Cardiac muscle cell (in vitro differentiated cells and primary cell): ENCODE measurements at regions not wholly inside any gene's neighbourhood (a gene's known extent, or its start where the extent isn't known, plus 50 kb on each side); places are given as distances from the start of the nearest gene placed in this dataset.

Experiments
- DNase-seq, 2 donors: peaks; one replicate each; pipeline versions ENCODE4 v3.0.0 to v3.0.0-alpha.2; 2010 to 2017; ENCODE audit warnings: low read depth in 1 of 2, low spot score in 1 of 2
- H3K27ac ChIP-seq: fragments of 200-600 bp; sonication (generic); 2 replicates; pipeline ENCODE4 v1.5.1; 2016
- H3K27me3 ChIP-seq: fragments of 200-600 bp; sonication (generic); 2 replicates; pipeline ENCODE4 v1.6.0; 2016; ENCODE audit warnings: control low read depth
- H3K36me3 ChIP-seq: fragments of 200-600 bp; sonication (generic); 2 replicates; pipeline ENCODE4 v1.5.1; 2016; ENCODE audit warnings: control low read depth
- H3K4me1 ChIP-seq: fragments of 200-600 bp; sonication (generic); 2 replicates; pipeline ENCODE4 v1.8.1; 2017; ENCODE audit warnings: low read depth, mild to moderate bottlenecking, mixed run types
- H3K4me3 ChIP-seq: fragments of 200-600 bp; sonication (generic); 2 replicates; pipeline ENCODE4 v1.5.1; 2016; ENCODE audit warnings: mild to moderate bottlenecking
- H3K9me3 ChIP-seq: fragments of 200-600 bp; sonication (generic); 2 replicates; pipeline ENCODE4 v1.5.1; 2017; ENCODE audit warnings: low read depth, mild to moderate bottlenecking, control low read depth
- TF ChIP-seq, protein P1 (sequence below): IDR thresholded peaks from 2 replicates; pipeline ENCODE4 v1.5.1; 2012; ENCODE audit warnings: low read depth, mild to moderate bottlenecking, low read length

DNA sequence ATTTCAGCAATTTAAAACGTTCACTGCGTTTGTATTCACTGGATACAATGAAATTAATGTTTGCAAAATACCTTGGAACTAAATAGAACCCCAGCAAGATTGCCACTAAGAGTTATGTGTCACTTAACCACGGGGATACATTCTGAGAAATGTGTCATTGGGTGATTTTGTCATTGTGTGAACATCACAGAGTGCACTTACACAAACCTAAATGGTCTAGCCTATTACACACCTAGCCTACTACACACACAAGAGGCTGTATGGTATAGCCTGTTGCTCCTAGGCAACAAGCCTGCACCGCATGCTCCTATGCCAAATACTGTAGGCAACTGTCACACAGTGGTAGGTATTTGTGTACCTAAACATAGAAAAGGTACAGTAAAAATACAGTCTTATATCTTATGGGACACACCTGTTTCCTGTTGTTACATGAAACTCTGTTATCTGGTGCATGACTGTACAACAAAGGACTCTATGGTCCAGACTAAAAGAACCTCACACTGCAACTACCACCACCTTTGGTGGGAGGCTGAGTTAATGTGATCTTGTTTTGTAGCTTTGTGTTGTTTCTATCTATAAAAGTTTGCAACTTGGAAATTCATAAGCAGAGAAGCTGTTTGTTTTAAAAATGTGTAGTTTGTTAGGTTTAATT, 92.2 kb upstream of the NTRK3 start:
- Histone ChIP-seq H3K4me3 (no peak overlapping the region), H3K27me3 (peaks cover 36% of the 10 kb centered on the region), H3K27ac (no peak overlapping the region), H3K36me3 (no peaks in the 10 kb centered on the region), H3K9me3 (no peaks in the 10 kb centered on the region), H3K4me1 (no peaks in the 10 kb centered on the region)
- DNase-seq: no peak
- TF ChIP-seq, protein P1, sequence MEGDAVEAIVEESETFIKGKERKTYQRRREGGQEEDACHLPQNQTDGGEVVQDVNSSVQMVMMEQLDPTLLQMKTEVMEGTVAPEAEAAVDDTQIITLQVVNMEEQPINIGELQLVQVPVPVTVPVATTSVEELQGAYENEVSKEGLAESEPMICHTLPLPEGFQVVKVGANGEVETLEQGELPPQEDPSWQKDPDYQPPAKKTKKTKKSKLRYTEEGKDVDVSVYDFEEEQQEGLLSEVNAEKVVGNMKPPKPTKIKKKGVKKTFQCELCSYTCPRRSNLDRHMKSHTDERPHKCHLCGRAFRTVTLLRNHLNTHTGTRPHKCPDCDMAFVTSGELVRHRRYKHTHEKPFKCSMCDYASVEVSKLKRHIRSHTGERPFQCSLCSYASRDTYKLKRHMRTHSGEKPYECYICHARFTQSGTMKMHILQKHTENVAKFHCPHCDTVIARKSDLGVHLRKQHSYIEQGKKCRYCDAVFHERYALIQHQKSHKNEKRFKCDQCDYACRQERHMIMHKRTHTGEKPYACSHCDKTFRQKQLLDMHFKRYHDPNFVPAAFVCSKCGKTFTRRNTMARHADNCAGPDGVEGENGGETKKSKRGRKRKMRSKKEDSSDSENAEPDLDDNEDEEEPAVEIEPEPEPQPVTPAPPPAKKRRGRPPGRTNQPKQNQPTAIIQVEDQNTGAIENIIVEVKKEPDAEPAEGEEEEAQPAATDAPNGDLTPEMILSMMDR: no peak

DNA sequence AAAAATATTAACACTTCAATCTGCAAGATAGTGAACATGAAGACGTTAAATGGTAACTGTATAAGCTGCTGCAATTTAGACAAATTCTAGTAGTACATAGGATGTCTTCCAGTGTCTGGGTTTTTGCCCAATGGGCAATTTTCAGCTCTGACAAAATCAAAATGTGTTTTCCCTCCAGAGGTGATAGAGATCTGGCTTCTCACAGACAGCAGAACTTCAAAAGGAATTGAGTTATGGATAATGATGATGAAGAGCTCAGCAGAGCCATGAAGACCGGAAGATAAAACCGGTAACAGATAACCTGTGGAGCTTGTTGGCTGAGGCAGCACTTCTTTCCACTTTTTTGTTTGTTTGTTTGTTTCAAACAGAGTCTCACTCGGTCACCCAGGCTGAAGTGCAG, 89.4 kb upstream of the NTRK3 start:
- no peaks in the 10 kb centered on the region for H3K4me1 ChIP-seq
- DNase-seq: no peak
- no peak overlapping the region for H3K4me3 ChIP-seq
- H3K9me3 ChIP-seq: no peaks in the 10 kb centered on the region
- H3K27me3 ChIP-seq: peaks cover 33% of the 10 kb centered on the region
- TF ChIP-seq, protein P1: no peak
- no peaks in the 10 kb centered on the region for H3K36me3 ChIP-seq
- H3K27ac ChIP-seq: no peak overlapping the region

DNA sequence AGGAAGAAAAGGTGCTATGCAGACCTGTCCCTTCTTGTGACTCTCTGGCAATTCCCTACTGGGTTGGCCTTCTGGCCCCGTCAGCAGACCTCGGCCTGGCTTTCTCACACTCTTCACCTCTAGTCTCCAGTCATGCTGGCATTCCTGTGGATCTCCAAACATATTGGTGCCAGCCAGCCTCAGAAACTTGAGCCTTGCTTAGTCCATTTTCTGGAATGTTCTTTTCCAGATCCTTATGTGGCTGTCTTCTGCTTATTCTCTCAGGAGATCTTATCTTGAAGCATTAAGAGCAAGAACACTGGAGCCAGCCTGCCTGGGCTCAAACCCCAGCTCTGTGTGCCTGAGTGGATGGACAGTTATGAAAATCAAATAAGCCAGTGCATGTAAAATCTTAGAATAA, 88.2 kb upstream of the NTRK3 start:
- TF ChIP-seq, protein P1: no peak
- peaks cover 27% of the 10 kb centered on the region for H3K27me3 ChIP-seq
- H3K4me1 ChIP-seq: no peaks in the 10 kb centered on the region
- DNase-seq: no peak
- H3K9me3 ChIP-seq: no peaks in the 10 kb centered on the region
- H3K36me3 ChIP-seq: no peaks in the 10 kb centered on the region
- H3K4me3 ChIP-seq: no peak overlapping the region
- no peak overlapping the region for H3K27ac ChIP-seq

DNA sequence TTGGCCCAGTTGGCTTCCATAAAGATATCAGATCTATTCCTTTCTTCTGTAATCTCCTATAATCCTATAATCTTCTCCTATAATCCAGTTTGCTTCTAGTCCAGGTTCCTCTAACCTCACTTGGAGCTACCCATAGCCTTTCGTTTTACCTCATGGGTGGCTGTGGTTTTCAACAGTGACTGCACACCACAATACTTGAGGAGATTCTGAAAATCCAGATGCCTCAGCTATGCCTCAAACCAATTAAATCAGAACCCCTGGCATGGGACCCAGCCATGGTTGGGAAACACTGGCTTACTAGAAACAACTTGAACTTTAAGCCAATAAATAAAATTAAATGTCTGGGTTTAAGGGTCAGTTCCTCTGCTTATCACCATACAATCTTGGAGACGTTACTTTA, 86.1 kb upstream of the NTRK3 start:
- no peak overlapping the region for H3K27ac ChIP-seq
- H3K4me3 ChIP-seq: no peak overlapping the region
- no peak for DNase-seq
- TF ChIP-seq, protein P1: no peak
- no peaks in the 10 kb centered on the region for H3K4me1 ChIP-seq
- H3K27me3 ChIP-seq: peaks cover 23% of the 10 kb centered on the region
- H3K36me3 ChIP-seq: no peaks in the 10 kb centered on the region
- no peaks in the 10 kb centered on the region for H3K9me3 ChIP-seq

DNA sequence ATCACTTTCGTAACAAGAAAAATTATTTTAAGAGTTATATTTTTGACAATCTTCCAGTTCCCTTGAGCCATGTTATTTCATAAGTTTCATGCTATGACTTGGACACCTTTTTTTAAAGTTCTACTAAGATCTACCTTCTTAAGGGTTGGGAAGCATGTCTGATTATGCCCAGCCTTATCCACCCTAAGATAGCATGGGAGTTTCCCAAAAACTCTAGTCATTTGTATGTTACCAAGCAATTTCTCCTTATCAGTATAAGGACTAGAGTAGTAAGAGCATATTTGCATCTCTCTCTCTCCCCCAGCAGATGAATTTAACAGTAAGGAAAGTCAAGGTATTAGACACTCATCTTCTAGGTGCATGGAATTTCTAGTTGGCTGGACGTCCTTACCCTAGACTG, 85.1 kb upstream of the NTRK3 start:
- Histone ChIP-seq H3K4me1 (no peaks in the 10 kb centered on the region), H3K36me3 (no peaks in the 10 kb centered on the region), H3K4me3 (no peak overlapping the region), H3K27me3 (peaks cover 24% of the 10 kb centered on the region), H3K27ac (no peak overlapping the region), H3K9me3 (no peaks in the 10 kb centered on the region)
- TF ChIP-seq, protein P1: no peak
- no peak for DNase-seq

DNA sequence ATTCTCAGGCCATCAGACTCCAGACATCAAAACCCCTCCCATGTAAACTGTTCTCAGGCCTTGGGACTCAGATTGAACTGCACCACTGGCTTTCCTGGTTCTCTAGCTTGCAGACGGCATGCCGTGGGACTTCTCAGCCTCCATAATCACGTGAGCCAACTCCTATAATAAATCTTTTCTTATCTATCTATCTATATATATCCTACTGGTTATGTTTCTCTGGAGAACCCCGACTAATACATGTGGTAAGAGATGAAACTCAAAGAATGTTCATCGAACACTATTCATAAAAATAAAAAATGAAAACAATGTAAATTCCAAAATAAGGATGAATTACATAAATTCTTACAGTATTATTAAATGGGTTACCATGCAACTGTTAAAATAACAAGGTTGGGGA, 84.5 kb upstream of the NTRK3 start:
- H3K4me1 ChIP-seq: no peaks in the 10 kb centered on the region
- no peak overlapping the region for H3K27ac ChIP-seq
- H3K36me3 ChIP-seq: no peaks in the 10 kb centered on the region
- no peaks in the 10 kb centered on the region for H3K9me3 ChIP-seq
- no peak for DNase-seq
- H3K27me3 ChIP-seq: peaks cover 19% of the 10 kb centered on the region
- TF ChIP-seq, protein P1: no peak
- H3K4me3 ChIP-seq: no peak overlapping the region
